GM18951 (cell line): ENCODE measurements at regions not wholly inside any gene's neighbourhood (a gene's known extent, or its start where the extent isn't known, plus 50 kb on each side); places are given as distances from the start of the nearest gene placed in this dataset.
"Not testable (repeated sequence)": the region's sequence is repeated elsewhere in the genome, so short reads cannot be mapped to it uniquely, and the experiment has no call there.

ENCODE experiments used
- POLR2A ChIP-seq: IDR thresholded peaks from 4 replicates; pipeline ENCODE4 v1.6.1; 2011; ENCODE audit warnings: mild to moderate bottlenecking; ENCODE audit not compliant: insufficient read length, insufficient read depth; ENCODE audit errors: extremely low read depth
- in situ Hi-C: fragments of 300-500 bp; cut with MboI; formaldehyde crosslinking; loops from one replicate; pipeline ENCODE4 v1.12.0; 2022; ENCODE audit warnings: low sequenced_read_pairs, mixed read lengths, inconsistent platforms; ENCODE audit not compliant: unreplicated experiment

DNA sequence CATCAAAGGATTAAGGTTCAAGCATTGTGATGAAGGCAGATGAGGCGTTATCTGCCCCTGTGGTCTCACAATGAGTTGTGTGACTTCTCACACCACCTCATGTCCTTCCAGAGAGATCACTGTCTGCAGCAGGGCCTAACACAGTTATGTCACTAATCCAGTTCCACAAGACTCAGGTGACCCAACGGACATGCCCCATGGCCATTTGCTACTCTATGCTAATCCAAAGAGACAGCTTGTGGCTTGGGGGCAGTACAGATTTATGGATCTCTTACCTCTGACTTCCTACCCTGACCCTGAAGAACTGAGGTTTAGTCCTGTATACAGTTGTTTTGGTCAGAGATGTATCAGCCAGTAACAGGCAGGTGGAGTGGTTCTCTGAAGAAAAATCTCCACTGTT lies 147.1 kb downstream of the GLUL start:
- in situ Hi-C loops, result no loop called here
- no peak for TF ChIP-seq POLR2A

DNA sequence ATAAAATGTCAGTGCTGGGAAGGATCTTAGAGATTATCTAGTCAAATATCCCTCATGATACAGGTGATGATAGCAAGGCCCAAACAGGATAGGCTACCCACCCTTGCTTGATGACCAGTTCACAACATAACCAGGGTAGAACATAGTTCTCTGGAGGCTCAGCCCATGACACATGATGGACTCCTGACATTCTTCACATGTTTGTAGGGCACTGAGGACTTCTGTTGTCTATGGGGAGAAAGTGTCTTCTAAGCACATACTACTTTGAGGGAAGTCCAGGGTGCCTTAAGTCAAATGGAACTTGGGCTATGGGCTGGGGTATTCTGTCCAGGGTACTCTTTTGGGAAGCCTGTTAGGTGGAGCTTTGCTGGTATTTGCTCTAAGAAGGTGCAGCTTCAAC lies 148.9 kb downstream of the GLUL start:
- in situ Hi-C loops, result no loop called here
- TF ChIP-seq POLR2A, result no peak

- TF ChIP-seq POLR2A, result no peak
- in situ Hi-C loops, result no loop called here
These were observed 151.5 kb downstream of the GLUL start for GRCh38 chr1:182240085-182240484.

DNA sequence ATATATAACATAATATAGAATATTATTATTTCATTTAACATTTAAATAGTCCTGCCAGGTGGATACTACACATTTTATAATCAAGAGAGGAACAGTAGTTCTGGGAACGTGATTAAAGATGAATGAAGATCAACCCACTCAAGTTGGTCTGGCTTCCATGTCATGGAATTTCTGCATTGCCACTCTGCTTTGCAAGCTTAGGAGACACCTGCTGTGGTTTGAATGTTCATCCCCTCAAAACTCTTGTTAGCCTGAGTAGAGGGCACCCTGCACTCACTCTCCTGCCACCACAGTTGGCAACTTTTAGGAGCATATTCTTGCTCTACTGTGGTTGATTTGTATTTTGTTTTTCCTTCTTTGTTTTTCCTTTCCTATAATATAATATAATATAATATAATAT lies 153.2 kb downstream of the GLUL start:
- TF ChIP-seq POLR2A, result no peak
- in situ Hi-C loops, result no loop called here

DNA sequence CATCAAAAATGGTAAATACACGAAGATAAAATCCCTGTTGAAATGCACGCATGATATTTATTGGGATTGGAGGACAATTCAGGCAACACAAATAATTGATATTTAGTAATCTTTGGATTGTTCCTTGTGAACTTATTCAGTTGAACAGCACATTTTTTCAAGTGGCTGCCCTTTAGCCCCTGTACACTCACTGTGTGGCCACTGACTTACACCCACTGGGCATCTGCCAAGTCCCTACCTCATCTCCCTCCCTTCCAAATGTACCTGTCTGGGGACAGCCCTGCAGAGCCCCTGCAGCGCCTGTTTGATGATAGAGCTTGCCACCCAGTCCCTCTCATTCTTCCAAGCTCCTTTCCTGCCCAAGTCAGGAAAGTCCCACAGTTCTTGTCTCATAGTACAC lies 154.3 kb downstream of the GLUL start:
- TF ChIP-seq POLR2A, result no peak
- in situ Hi-C loops, result no loop called here

DNA sequence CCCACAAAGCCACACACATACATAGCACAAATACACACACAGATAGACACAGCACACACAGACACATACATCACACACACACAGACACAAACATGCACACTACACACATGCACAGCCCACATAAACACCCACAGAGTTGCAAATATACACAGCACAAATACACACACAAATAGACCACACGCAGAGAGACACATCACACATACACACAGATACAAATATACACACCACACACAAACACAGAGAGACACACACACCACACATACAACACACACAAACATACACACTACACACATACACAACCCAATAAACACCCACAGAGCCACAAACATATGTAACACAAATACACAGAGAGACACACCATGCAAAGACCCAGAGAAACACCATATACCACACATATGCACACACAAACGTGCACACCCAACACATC lies 154.9 kb downstream of the GLUL start:
- in situ Hi-C loops, result no loop called here
- TF ChIP-seq POLR2A, result no peak

- in situ Hi-C loops, result no loop called here
- no peak for TF ChIP-seq POLR2A
These were observed 155.5 kb downstream of the GLUL start for GRCh38 chr1:182235952-182236650.

DNA sequence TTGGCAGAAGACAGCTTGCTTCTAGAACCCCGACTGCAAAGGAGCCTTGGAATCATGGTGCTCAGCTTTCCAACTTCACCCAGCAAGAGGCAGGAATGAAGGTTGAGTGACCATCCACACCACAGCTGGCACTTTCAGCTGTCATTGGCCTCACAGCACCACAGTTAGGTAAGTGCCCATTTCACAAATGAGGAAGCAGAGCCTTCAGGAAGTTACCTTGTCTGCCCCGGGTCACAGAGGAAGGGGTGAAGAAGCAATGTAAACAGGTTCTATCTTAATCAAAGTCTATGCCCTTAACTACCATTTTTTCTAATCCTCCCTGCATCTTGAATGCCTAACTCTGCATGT lies 156.0 kb downstream of the GLUL start:
- in situ Hi-C loops, result no loop called here
- TF ChIP-seq POLR2A, result no peak

GRCh38 chr1:182229921-182230491 lies 161.6 kb downstream of the GLUL start:
- in situ Hi-C loops, result no loop called here
- TF ChIP-seq POLR2A, result no peak

DNA sequence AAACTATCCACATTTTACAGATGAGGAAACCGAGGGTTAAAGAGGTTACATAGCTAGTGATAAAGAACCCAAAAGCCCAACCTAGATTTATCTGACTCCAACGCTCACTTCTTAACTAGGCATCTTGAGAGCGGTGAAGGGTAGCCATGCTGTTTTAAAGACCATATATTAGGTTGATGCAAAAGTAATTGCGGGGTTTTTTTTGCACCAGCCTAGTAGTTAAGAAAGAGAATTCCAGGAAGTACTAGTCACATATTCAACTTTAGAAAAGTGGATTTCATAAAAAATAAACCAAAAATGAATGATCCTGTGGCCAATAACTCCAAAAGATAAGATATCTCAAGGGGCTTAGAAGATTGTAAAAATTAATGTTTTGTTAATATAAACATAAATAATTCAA lies 162.1 kb downstream of the GLUL start:
- no peak for TF ChIP-seq POLR2A
- in situ Hi-C loops, result no loop called here

DNA sequence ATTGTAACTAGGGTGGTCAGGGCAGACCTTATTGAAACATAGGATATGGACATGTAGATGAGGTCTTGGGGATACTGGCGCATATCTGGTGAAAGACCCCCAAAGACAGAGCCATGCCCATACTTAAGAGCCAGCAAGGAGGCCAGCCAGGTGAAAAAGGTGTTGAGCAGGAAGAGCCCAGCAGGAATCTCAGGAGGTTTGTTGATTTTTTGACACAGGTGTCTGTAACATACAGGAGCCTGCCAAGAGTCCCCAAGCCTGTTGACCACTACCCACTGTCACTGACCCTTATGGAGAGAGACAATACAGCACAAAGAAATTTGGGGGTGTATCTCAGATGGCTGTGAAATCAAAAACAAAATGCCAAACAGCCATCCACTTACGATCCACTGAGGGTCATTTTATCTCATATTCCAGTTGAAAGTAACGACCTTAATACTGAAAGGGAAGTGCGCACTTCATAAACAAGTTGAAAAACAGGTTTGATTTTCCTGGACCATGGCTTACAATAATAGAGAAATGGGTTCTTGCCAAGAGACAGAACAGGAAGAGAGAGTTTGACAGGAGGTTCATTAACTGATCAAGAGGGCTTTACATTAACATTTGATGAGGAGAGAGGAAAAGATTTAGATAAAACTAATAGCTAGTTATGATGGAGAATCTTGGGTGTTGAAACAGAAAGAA lies 163.6 kb downstream of the GLUL start:
- in situ Hi-C loops, result no loop called here
- no peak for TF ChIP-seq POLR2A

DNA sequence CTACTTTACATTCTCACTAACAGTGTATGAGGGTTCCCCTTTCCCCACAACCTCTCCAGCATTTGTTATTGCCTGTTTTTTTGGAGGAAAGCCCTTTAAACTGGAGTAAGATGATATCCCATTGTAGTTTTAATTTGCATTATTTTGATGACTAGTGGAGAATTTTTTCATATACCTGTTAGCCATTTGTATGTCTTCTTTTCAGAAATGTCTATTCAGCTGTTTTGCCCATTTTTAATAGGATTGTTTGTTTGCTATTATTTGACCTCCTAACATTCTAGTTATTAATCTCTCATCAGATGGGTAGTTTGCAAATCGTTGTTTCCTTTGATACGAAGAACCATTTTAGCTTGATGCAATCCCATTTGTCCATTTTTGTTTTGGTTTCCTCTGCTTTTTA lies 165.0 kb downstream of the GLUL start:
- in situ Hi-C loops, result no loop called here
- no peak for TF ChIP-seq POLR2A

DNA sequence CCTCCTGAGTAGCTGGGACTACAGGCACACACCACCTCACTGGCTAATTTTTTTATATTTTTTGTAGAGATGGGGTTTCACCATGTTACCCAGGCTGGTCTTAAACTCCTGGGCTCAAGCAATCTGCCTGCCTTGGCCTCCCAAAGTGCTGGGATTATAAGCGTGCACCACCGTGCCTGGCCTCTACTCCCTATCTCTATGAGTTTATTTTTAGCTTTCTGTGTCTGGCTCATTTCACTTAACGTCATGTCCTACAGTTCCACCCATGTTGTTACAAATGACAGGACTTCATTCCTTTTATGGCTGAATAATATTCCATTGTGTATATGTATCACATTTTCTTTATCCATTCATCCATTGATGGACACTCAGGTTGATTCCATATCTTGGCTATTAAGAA lies 164.2 kb upstream of the ZNF648 start:
- in situ Hi-C loops, result not testable (repeated sequence)

DNA sequence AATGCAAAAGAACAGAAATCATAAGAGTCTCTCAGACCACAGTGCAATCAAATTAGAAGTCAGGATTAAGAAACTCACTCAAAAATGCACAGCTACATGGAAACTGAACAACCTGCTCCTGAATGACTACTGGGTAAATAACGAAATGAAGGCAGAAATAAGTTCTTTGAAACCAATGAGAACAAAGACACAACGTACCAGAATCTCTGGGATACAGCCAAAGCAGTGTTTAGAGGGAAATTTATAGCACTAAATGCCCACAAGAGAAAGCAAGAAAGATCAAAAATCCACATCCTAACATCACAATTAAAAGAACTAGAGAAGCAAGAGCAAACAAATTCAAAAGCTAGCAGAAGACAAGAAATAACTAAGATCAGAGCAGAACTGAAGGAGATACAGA lies 160.5 kb upstream of the ZNF648 start:
- in situ Hi-C loops, result not testable (repeated sequence)

DNA sequence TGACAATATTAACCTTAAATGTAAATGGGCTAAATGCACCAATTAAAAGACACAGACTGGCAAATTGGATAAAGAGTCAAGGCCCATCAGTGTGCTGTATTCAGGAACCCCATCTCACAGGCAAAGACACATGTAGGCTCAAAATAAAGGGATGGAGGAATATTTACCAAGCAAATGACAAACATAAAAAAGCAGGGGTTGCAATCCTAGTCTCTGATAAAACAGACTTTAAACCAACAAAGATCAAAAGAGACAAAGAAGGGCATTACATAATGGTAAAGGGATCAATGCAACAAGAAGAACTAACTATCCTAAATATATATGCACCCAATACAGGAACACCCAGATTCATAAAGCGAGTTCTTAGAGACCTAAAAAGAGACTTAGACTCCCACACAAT lies 159.9 kb upstream of the ZNF648 start:
- in situ Hi-C loops, result not testable (repeated sequence)
